SK-N-SH treated with all-trans-retinoic acid at 6 μM for 48 hours (cell line): ENCODE measurements at regions not wholly inside any gene's neighbourhood (a gene's known extent, or its start where the extent isn't known, plus 50 kb on each side); places are given as distances from the start of the nearest gene placed in this dataset.

ENCODE experiments used
- ATAC-seq: fragments of 200-7000 bp; cut with Tn5 transposase; 3 replicates; pipeline ENCODE4 v1.9.1; 2020; ENCODE audit warnings: mild to moderate bottlenecking, moderate library complexity
- ARNTL ChIP-seq: fragments of 450-650 bp; formaldehyde crosslinking; IDR thresholded peaks from 2 replicates; pipeline ENCODE4 v1.5.0; 2020; ENCODE audit warnings: low read depth, mild to moderate bottlenecking, moderate library complexity, borderline replicate concordance
- BACH2 ChIP-seq: fragments of 250-450 bp; sonication (Bioruptor Pico); IDR thresholded peaks from 2 replicates; pipeline ENCODE4 v1.9.0; 2021; ENCODE audit warnings: mild to moderate bottlenecking, borderline replicate concordance
- ESRRG ChIP-seq: fragments of 250-450 bp; sonication (Bioruptor Pico); IDR thresholded peaks from 2 replicates; pipeline ENCODE4 v1.6.1; 2021; ENCODE audit warnings: mild to moderate bottlenecking
- GLIS3 ChIP-seq: fragments of 250-450 bp; sonication (Bioruptor Pico); IDR thresholded peaks from 2 replicates; pipeline ENCODE4 v1.5.0; 2020; ENCODE audit warnings: mild to moderate bottlenecking, moderate library complexity
- ISL1 ChIP-seq: fragments of 250-450 bp; sonication (Bioruptor Pico); IDR thresholded peaks from 2 replicates; pipeline ENCODE4 v2.1.2; 2022; ENCODE audit warnings: mild to moderate bottlenecking, moderate library complexity
- OSR1 ChIP-seq: fragments of 250-450 bp; sonication (Bioruptor Pico); IDR thresholded peaks from 2 replicates; pipeline ENCODE4 v1.8.0; 2022; ENCODE audit warnings: moderate library complexity, mild to moderate bottlenecking, inconsistent platforms
- PPARA ChIP-seq: fragments of 250-450 bp; sonication (Bioruptor Pico); IDR thresholded peaks from 2 replicates; pipeline ENCODE4 v1.5.0; 2020; ENCODE audit warnings: mild to moderate bottlenecking, borderline replicate concordance
- RARB ChIP-seq: fragments of 250-450 bp; sonication (Bioruptor Pico); IDR thresholded peaks from 2 replicates; pipeline ENCODE4 v1.8.0; 2021; ENCODE audit warnings: mild to moderate bottlenecking, moderate library complexity
- SNAI2 ChIP-seq: fragments of 250-450 bp; sonication (Bioruptor Pico); IDR thresholded peaks from 2 replicates; pipeline ENCODE4 v1.5.0; 2020; ENCODE audit warnings: mild to moderate bottlenecking, moderate library complexity
- TCF4 ChIP-seq: fragments of 250-450 bp; sonication (Bioruptor Pico); IDR thresholded peaks from 2 replicates; pipeline ENCODE4 v1.8.0; 2021; ENCODE audit warnings: mild to moderate bottlenecking, moderate library complexity, borderline replicate concordance
- TOX ChIP-seq: fragments of 250-450 bp; sonication (Bioruptor Pico); IDR thresholded peaks from 2 replicates; pipeline ENCODE4 v1.8.0; 2021; ENCODE audit warnings: mild to moderate bottlenecking, moderate library complexity, borderline replicate concordance
- ZC3H10 ChIP-seq: fragments of 250-450 bp; sonication (Bioruptor Pico); IDR thresholded peaks from 2 replicates; pipeline ENCODE4 v1.5.1; 2021; ENCODE audit warnings: mild to moderate bottlenecking, moderate library complexity
- ZFP3 ChIP-seq: fragments of 250-450 bp; sonication (Bioruptor Pico); IDR thresholded peaks from 2 replicates; pipeline ENCODE4 v1.5.0; 2020; ENCODE audit warnings: mild to moderate bottlenecking, moderate library complexity
- ZFP30 ChIP-seq: fragments of 450-650 bp; formaldehyde crosslinking; IDR thresholded peaks from 2 replicates; pipeline ENCODE4 v1.5.0; 2022; ENCODE audit warnings: mild to moderate bottlenecking, moderate library complexity
- ZNF565 ChIP-seq: fragments of 450-650 bp; formaldehyde crosslinking; conservative IDR thresholded peaks from 2 replicates; pipeline ENCODE4 v1.5.0; 2020; ENCODE audit warnings: low read depth, mild to moderate bottlenecking, moderate library complexity
- ZNF70 ChIP-seq: fragments of 450-650 bp; formaldehyde crosslinking; IDR thresholded peaks from 2 replicates; pipeline ENCODE4 v1.5.0; 2020; ENCODE audit warnings: mild to moderate bottlenecking, moderate library complexity
- ZNF8 ChIP-seq: fragments of 450-650 bp; formaldehyde crosslinking; IDR thresholded peaks from 2 replicates; pipeline ENCODE4 v1.5.0; 2020; ENCODE audit warnings: mild to moderate bottlenecking, moderate library complexity
- TF ChIP-seq, protein P1 (sequence below): fragments of 250-450 bp; sonication (Bioruptor Pico); IDR thresholded peaks from 2 replicates; pipeline ENCODE4 v1.5.1; 2021; ENCODE audit warnings: mild to moderate bottlenecking, moderate library complexity
- TF ChIP-seq, protein P2 (sequence below): fragments of 250-450 bp; sonication (Bioruptor Pico); IDR thresholded peaks from 2 replicates; pipeline ENCODE4 v1.8.0; 2021; ENCODE audit warnings: low read depth, mild to moderate bottlenecking, moderate library complexity, borderline replicate concordance
- TF ChIP-seq, protein P3 (sequence below): fragments of 250-450 bp; sonication (Bioruptor Pico); IDR thresholded peaks from 2 replicates; pipeline ENCODE4 v1.5.1; 2020; ENCODE audit warnings: low read depth, mild to moderate bottlenecking, moderate library complexity
- TF ChIP-seq, protein P4 (sequence below): fragments of 250-450 bp; sonication (Bioruptor Pico); IDR thresholded peaks from 2 replicates; pipeline ENCODE4 v1.8.0; 2020; ENCODE audit warnings: mild to moderate bottlenecking, moderate library complexity, borderline replicate concordance

DNA sequence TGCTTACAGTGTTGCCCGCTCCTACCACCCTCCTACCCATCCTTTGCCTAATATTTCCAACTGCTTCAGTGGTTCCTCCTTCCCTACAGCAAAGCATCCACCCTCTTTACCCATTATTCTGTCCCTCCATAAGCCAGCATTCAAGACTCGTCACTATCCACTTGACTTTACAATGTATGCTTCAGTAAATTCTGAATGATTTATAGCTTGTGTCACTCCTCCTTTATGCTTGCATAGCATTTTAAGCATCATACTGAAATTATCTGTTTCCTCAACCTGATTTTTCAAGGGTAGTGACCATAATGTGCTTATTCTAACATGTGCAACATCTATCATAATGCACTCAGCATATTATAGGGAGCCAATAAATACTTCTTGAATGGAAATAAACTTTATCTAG, 365.5 kb downstream of the RAB28 start:
- TF ChIP-seq OSR1 (CRISPR knock-in tag) (no peak), TOX (CRISPR knock-in tag) (no peak), ZNF70 (CRISPR knock-in tag) (no peak), TCF4 (CRISPR knock-in tag) (no peak), SNAI2 (CRISPR knock-in tag) (no peak), PPARA (CRISPR knock-in tag) (no peak), ZFP3 (CRISPR knock-in tag) (no peak), ESRRG (no peak), BACH2 (CRISPR knock-in tag) (no peak)
- TF ChIP-seq, protein P1, sequence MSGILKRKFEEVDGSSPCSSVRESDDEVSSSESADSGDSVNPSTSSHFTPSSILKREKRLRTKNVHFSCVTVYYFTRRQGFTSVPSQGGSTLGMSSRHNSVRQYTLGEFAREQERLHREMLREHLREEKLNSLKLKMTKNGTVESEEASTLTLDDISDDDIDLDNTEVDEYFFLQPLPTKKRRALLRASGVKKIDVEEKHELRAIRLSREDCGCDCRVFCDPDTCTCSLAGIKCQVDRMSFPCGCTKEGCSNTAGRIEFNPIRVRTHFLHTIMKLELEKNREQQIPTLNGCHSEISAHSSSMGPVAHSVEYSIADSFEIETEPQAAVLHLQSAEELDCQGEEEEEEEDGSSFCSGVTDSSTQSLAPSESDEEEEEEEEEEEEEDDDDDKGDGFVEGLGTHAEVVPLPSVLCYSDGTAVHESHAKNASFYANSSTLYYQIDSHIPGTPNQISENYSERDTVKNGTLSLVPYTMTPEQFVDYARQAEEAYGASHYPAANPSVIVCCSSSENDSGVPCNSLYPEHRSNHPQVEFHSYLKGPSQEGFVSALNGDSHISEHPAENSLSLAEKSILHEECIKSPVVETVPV (CRISPR knock-in tag) = no peak
- TF ChIP-seq, protein P2, sequence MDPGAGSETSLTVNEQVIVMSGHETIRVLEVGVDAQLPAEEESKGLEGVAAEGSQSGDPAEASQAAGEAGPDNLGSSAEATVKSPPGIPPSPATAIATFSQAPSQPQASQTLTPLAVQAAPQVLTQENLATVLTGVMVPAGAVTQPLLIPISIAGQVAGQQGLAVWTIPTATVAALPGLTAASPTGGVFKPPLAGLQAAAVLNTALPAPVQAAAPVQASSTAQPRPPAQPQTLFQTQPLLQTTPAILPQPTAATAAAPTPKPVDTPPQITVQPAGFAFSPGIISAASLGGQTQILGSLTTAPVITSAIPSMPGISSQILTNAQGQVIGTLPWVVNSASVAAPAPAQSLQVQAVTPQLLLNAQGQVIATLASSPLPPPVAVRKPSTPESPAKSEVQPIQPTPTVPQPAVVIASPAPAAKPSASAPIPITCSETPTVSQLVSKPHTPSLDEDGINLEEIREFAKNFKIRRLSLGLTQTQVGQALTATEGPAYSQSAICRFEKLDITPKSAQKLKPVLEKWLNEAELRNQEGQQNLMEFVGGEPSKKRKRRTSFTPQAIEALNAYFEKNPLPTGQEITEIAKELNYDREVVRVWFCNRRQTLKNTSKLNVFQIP (CRISPR knock-in tag) = no peak
- no peak for ATAC-seq

DNA sequence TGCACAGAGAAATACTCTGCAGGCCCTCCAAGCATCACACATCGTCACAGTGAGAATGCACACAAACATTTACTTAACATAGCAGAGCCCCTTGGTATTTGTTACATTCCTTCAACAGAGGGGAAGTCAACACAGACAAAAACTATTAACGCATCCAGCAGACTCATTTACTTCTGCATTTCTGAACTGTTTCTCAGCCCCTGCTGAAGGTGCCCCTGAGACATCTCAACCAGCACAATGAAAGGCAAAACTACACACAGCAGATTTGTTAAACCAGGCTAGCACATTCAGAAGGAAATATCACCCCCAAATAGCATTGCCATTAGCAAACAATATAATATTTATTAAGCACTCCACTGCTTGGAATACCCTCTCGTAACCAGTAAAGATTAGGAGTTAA, 367.0 kb downstream of the RAB28 start:
- no peak for ATAC-seq
- TF ChIP-seq RARB = no peak
- no peak for TF ChIP-seq TCF4 (CRISPR knock-in tag)
- no peak for TF ChIP-seq ZFP30 (CRISPR knock-in tag)
- no peak for TF ChIP-seq ZNF8 (CRISPR knock-in tag)
- TF ChIP-seq, protein P3, sequence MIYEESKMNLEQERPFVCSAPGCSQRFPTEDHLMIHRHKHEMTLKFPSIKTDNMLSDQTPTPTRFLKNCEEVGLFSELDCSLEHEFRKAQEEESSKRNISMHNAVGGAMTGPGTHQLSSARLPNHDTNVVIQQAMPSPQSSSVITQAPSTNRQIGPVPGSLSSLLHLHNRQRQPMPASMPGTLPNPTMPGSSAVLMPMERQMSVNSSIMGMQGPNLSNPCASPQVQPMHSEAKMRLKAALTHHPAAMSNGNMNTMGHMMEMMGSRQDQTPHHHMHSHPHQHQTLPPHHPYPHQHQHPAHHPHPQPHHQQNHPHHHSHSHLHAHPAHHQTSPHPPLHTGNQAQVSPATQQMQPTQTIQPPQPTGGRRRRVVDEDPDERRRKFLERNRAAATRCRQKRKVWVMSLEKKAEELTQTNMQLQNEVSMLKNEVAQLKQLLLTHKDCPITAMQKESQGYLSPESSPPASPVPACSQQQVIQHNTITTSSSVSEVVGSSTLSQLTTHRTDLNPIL = no peak
- no peak for TF ChIP-seq GLIS3 (CRISPR knock-in tag)
- TF ChIP-seq ESRRG = no peak
- no peak for TF ChIP-seq ZC3H10 (CRISPR knock-in tag)
- TF ChIP-seq, protein P2 (CRISPR knock-in tag) = no peak
- TF ChIP-seq OSR1 (CRISPR knock-in tag) = no peak
- no peak for TF ChIP-seq SNAI2 (CRISPR knock-in tag)
- no peak for TF ChIP-seq ZNF70 (CRISPR knock-in tag)
- TF ChIP-seq, protein P4, sequence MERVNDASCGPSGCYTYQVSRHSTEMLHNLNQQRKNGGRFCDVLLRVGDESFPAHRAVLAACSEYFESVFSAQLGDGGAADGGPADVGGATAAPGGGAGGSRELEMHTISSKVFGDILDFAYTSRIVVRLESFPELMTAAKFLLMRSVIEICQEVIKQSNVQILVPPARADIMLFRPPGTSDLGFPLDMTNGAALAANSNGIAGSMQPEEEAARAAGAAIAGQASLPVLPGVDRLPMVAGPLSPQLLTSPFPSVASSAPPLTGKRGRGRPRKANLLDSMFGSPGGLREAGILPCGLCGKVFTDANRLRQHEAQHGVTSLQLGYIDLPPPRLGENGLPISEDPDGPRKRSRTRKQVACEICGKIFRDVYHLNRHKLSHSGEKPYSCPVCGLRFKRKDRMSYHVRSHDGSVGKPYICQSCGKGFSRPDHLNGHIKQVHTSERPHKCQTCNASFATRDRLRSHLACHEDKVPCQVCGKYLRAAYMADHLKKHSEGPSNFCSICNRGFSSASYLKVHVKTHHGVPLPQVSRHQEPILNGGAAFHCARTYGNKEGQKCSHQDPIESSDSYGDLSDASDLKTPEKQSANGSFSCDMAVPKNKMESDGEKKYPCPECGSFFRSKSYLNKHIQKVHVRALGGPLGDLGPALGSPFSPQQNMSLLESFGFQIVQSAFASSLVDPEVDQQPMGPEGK (CRISPR knock-in tag) = no peak
- TF ChIP-seq ISL1 (CRISPR knock-in tag) = no peak
- TF ChIP-seq PPARA (CRISPR knock-in tag) = no peak

DNA sequence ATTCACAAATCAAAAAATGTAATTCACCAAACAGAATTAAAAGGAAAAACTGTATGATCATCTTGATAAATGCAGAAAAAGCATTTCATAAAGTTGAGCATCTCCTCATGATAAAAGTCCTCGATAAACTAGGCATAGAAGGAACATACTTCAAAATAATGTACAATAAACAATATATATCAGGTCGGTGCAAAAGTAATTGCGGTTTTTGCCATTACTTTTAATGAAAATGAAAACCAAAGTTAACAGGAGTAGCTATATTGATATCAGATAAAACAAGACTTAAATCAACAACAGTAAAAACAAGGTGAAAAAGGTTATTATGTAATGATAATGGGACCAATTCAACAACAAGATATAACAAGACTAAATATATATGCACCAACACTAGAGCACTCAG, 372.1 kb downstream of the RAB28 start:
- TF ChIP-seq RARB = no peak
- no peak for TF ChIP-seq ZNF565 (CRISPR knock-in tag)
- no peak for TF ChIP-seq ARNTL (CRISPR knock-in tag)
- TF ChIP-seq, protein P4 (CRISPR knock-in tag) = no peak
- TF ChIP-seq PPARA (CRISPR knock-in tag) = no peak
- TF ChIP-seq, protein P2 (CRISPR knock-in tag) = no peak
- no peak for TF ChIP-seq TCF4 (CRISPR knock-in tag)
- TF ChIP-seq, protein P3 = no peak
- TF ChIP-seq GLIS3 (CRISPR knock-in tag) = no peak
- no peak for TF ChIP-seq TOX (CRISPR knock-in tag)
- no peak for TF ChIP-seq BACH2 (CRISPR knock-in tag)
- TF ChIP-seq ZNF70 (CRISPR knock-in tag) = no peak
- ATAC-seq = no peak
